ENCODE measurements at regions not wholly inside any gene's neighbourhood (a gene's known extent, or its start where the extent isn't known, plus 50 kb on each side); places are given as distances from the start of the nearest gene placed in this dataset.

GRCh38 chr6:15961635-15962448 is 167.0 kb upstream of the MYLIP start:
- Histone ChIP-seq H3K27me3 (ENCODE audit: control insufficient read depth in 1 of 2, insufficient read depth in 1 of 2, low read length in 2 of 2) (no peaks in the 10 kb centered on the region), H3K27ac (ENCODE audit: low read length, poor library complexity, severe bottlenecking) (no peak overlapping the region), H4K91ac (ENCODE audit: low read length) (no peak overlapping the region), H3K79me1 (replicated peaks; ENCODE audit: low read length, poor library complexity, severe bottlenecking) (no peaks in the 10 kb centered on the region), H3K36me3 (ENCODE audit: control insufficient read depth in 1 of 2, insufficient read depth in 2 of 2, low read depth in 1 of 2, low read length in 2 of 2) (no peaks in the 10 kb centered on the region), H2AK5ac (ENCODE audit: low read length, severe bottlenecking) (no peak overlapping the region), H3K4me1 (ENCODE audit: control insufficient read depth, insufficient read depth, low read depth, low read length) (no peaks in the 10 kb centered on the region), H3K4ac (ENCODE audit: low read depth in 1 of 2, low read length in 2 of 2) (peak overlapping the region in 1 of 2 experiments; percentile 24), H3K18ac (ENCODE audit: low read depth in 1 of 2, low read length in 2 of 2) (peak overlapping the region; percentile 26 to 76), H4K8ac (ENCODE audit: low read length) (peak overlapping the region; percentile 73), H2BK5ac (ENCODE audit: low read depth, low read length, poor library complexity, severe bottlenecking) (no peak overlapping the region), H3K4me3 (ENCODE audit: insufficient read depth in 1 of 2, low read depth in 1 of 2, low read length in 2 of 2) (no peak overlapping the region), H3K9me3 (ENCODE audit: control insufficient read depth, low read length) (no peaks in the 10 kb centered on the region), H3K4me2 (ENCODE audit: low read length, poor library complexity, severe bottlenecking) (no peak overlapping the region), H3K9ac (ENCODE audit: low read length) (peak overlapping the region; percentile 36), H3K23ac (ENCODE audit: low read length in 2 of 2) (no peak overlapping the region), H2BK12ac (ENCODE audit: low read length in 2 of 2) (peak overlapping the region in 1 of 2 experiments; percentile 94), H2BK120ac (ENCODE audit: low read depth, low read length) (peak overlapping the region; percentile 54), H3K14ac (ENCODE audit: low read length in 2 of 2) (no peak overlapping the region), H2BK15ac (ENCODE audit: low read depth, poor library complexity, severe bottlenecking) (no peak overlapping the region), H2AFZ (ENCODE audit: low read depth, low read length) (no peak overlapping the region)
- 95% methylated on average over 3 of the region's 3 CpGs for WGBS
- DNase-seq = peak; percentile 42

DNA sequence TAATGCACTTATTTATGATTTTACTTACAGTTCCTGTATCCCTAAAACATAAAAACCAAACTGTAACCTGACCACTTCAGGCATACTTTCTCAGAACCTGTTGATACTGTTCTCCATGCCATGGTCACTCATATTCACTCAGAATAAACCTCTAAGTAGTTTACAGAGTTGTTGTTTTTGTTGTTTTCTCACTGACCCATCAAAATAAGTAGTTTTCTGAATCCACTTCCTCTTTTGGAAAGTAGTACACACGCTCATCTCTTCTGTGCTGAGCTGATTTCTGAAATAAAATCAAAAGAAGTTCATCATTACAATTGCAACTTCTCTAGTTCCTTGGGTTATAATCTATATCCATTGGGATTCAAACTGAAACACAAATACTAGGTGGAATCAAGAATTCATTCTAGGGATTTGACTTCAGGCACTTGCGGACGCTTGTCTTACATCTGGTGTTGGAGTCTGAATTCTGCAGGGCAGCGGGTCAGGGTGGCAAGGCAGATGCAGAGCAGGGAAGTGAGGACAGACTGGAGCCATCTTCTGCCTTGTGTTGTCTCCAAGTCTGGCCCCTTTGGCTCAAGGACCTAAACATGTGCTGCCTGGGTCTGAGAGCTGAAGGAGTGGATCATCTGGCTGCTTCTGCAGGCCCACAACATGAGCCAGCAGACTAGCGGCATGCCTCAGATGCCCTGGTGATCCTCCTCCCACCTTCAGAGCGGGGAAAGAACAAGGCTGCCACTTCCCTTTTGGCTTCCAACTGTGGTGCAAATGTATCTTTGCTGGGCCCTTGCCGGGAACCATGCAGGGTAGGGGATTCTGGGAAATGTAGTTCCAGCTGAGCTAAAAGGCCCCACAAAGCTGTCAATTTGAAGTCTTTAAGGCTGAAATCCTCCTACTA is 167.9 kb upstream of the MYLIP start:
- no peak overlapping the region for H3K9ac ChIP-seq (ENCODE audit: low read length)
- H2BK5ac ChIP-seq (ENCODE audit: low read depth, low read length, poor library complexity, severe bottlenecking) = no peak overlapping the region
- peak overlapping the region in 1 of 2 experiments; percentile 0 for H3K14ac ChIP-seq (ENCODE audit: low read length in 2 of 2)
- H2BK120ac ChIP-seq (ENCODE audit: low read depth, low read length) = no peak overlapping the region
- H3K27ac ChIP-seq (ENCODE audit: low read length, poor library complexity, severe bottlenecking) = no peak overlapping the region
- H2AK5ac ChIP-seq (ENCODE audit: low read length, severe bottlenecking) = no peak overlapping the region
- H3K36me3 ChIP-seq (ENCODE audit: control insufficient read depth in 1 of 2, insufficient read depth in 2 of 2, low read depth in 1 of 2, low read length in 2 of 2) = no peaks in the 10 kb centered on the region
- H3K9me3 ChIP-seq (ENCODE audit: control insufficient read depth, low read length) = no peaks in the 10 kb centered on the region
- peak overlapping the region; percentile 4 for H4K8ac ChIP-seq (ENCODE audit: low read length)
- no peaks in the 10 kb centered on the region for H3K27me3 ChIP-seq (ENCODE audit: control insufficient read depth in 1 of 2, insufficient read depth in 1 of 2, low read length in 2 of 2)
- peak overlapping the region in 1 of 2 experiments; percentile 84 for H2BK12ac ChIP-seq (ENCODE audit: low read length in 2 of 2)
- H3K4me3 ChIP-seq (ENCODE audit: insufficient read depth in 1 of 2, low read depth in 1 of 2, low read length in 2 of 2) = no peak overlapping the region
- H3K4me1 ChIP-seq (ENCODE audit: control insufficient read depth, insufficient read depth, low read depth, low read length) = peaks cover 3% of the 10 kb centered on the region
- H3K4ac ChIP-seq (ENCODE audit: low read depth in 1 of 2, low read length in 2 of 2) = peak overlapping the region in 1 of 2 experiments; percentile 35
- no peak for DNase-seq
- no peak overlapping the region for H2BK15ac ChIP-seq (ENCODE audit: low read depth, poor library complexity, severe bottlenecking)
- WGBS = 76% methylated on average over 5 of the region's 7 CpGs
- H4K91ac ChIP-seq (ENCODE audit: low read length) = peak overlapping the region; percentile 67
- H2AFZ ChIP-seq (ENCODE audit: low read depth, low read length) = no peak overlapping the region
- peak overlapping the region in 1 of 2 experiments; percentile 44 for H3K18ac ChIP-seq (ENCODE audit: low read depth in 1 of 2, low read length in 2 of 2)
- no peaks in the 10 kb centered on the region for H3K79me1 ChIP-seq (replicated peaks; ENCODE audit: low read length, poor library complexity, severe bottlenecking)
- H3K4me2 ChIP-seq (ENCODE audit: low read length, poor library complexity, severe bottlenecking) = no peak overlapping the region
- H3K23ac ChIP-seq (ENCODE audit: low read length in 2 of 2) = no peak overlapping the region

DNA sequence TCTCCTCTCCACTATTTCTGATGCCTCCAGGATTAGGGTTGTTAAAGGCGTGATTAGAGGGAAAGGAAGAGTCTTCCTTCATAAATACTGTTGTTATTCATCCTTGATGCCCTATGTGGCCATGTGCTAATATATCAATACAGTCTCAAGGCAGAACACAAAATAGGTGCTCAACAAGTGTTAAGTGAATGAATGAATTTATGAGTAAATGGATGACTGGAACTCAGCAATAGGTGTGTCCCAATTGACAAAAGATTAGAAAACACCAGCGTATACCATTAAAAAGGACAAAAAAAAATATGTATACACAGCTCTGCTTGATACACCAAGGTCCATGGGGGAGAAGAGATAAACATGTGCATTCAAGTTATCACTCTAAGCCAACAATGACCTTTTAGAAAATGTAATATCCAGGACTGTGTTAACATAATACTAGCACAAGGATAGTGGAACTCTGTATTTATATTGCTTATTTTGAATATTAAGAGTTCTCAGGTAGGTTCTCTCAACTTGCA is 171.2 kb upstream of the MYLIP start:
- no peak overlapping the region for H3K4ac ChIP-seq (ENCODE audit: low read depth in 1 of 2, low read length in 2 of 2)
- H3K36me3 ChIP-seq (ENCODE audit: control insufficient read depth in 1 of 2, insufficient read depth in 2 of 2, low read depth in 1 of 2, low read length in 2 of 2) = no peaks in the 10 kb centered on the region
- H2BK120ac ChIP-seq (ENCODE audit: low read depth, low read length) = no peak overlapping the region
- no peak overlapping the region for H3K23ac ChIP-seq (ENCODE audit: low read length in 2 of 2)
- H2AFZ ChIP-seq (ENCODE audit: low read depth, low read length) = no peak overlapping the region
- H3K14ac ChIP-seq (ENCODE audit: low read length in 2 of 2) = no peak overlapping the region
- H4K8ac ChIP-seq (ENCODE audit: low read length) = no peak overlapping the region
- H3K18ac ChIP-seq (ENCODE audit: low read depth in 1 of 2, low read length in 2 of 2) = no peak overlapping the region
- 100% methylated on average over 1 of the region's 2 CpGs for WGBS
- H3K27me3 ChIP-seq (ENCODE audit: control insufficient read depth in 1 of 2, insufficient read depth in 1 of 2, low read length in 2 of 2) = no peaks in the 10 kb centered on the region
- H3K4me1 ChIP-seq (ENCODE audit: control insufficient read depth, insufficient read depth, low read depth, low read length) = peaks cover 3% of the 10 kb centered on the region
- H3K4me2 ChIP-seq (ENCODE audit: low read length, poor library complexity, severe bottlenecking) = no peak overlapping the region
- no peak overlapping the region for H3K4me3 ChIP-seq (ENCODE audit: insufficient read depth in 1 of 2, low read depth in 1 of 2, low read length in 2 of 2)
- H2BK12ac ChIP-seq (ENCODE audit: low read length in 2 of 2) = no peak overlapping the region
- no peaks in the 10 kb centered on the region for H3K79me1 ChIP-seq (replicated peaks; ENCODE audit: low read length, poor library complexity, severe bottlenecking)
- H3K27ac ChIP-seq (ENCODE audit: low read length, poor library complexity, severe bottlenecking) = no peak overlapping the region
- H2BK15ac ChIP-seq (ENCODE audit: low read depth, poor library complexity, severe bottlenecking) = no peak overlapping the region
- no peak overlapping the region for H2BK5ac ChIP-seq (ENCODE audit: low read depth, low read length, poor library complexity, severe bottlenecking)
- H2AK5ac ChIP-seq (ENCODE audit: low read length, severe bottlenecking) = no peak overlapping the region
- no peak for DNase-seq
- H3K9me3 ChIP-seq (ENCODE audit: control insufficient read depth, low read length) = no peaks in the 10 kb centered on the region
- H4K91ac ChIP-seq (ENCODE audit: low read length) = no peak overlapping the region
- H3K9ac ChIP-seq (ENCODE audit: low read length) = no peak overlapping the region
